ENCODE measurements at regions not wholly inside any gene's neighbourhood (a gene's known extent, or its start where the extent isn't known, plus 50 kb on each side); places are given as distances from the start of the nearest gene placed in this dataset.
A peak's percentile ranks its signal among the peaks of the same experiment; 100 is the strongest.

DNA sequence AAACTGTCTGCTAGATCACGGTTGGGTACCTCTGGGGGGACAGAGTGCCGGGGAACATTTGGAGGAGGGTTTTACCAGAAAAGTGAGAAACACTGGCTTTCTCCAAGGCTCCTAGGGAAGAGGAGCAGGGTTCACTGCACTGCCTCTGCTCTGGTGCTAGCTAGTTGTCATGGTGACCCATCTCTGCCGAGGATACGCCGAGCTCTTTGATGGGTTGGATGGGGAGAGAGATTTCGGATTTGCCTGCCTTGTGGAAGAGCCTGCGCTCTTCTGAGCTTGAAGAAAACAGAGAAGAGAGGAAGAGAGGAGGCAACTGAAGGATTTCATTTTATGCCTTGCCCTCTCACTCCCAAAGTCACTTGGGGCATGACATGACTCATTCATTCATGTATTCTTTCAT, 92.1 kb downstream of the NAV1 start:
- TF ChIP-seq, protein P1, sequence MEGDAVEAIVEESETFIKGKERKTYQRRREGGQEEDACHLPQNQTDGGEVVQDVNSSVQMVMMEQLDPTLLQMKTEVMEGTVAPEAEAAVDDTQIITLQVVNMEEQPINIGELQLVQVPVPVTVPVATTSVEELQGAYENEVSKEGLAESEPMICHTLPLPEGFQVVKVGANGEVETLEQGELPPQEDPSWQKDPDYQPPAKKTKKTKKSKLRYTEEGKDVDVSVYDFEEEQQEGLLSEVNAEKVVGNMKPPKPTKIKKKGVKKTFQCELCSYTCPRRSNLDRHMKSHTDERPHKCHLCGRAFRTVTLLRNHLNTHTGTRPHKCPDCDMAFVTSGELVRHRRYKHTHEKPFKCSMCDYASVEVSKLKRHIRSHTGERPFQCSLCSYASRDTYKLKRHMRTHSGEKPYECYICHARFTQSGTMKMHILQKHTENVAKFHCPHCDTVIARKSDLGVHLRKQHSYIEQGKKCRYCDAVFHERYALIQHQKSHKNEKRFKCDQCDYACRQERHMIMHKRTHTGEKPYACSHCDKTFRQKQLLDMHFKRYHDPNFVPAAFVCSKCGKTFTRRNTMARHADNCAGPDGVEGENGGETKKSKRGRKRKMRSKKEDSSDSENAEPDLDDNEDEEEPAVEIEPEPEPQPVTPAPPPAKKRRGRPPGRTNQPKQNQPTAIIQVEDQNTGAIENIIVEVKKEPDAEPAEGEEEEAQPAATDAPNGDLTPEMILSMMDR (IDR thresholded peaks at IDR 0.05): no peak
- no peak for TF ChIP-seq POLR2AphosphoS5 (IDR thresholded peaks at IDR 0.05)
- no peak for TF ChIP-seq POLR2A (IDR thresholded peaks at IDR 0.05)
- H3K4me1 ChIP-seq: peaks cover 0 to 3% of the 10 kb centered on the region in 2 donors
- intact Hi-C loops (cut with DNase I; ENCODE audit: low total_unique reads): no loop called here
- H3K27ac ChIP-seq: no peak overlapping the region
- no peaks in the 10 kb centered on the region for H3K9me3 ChIP-seq
- H3K4me3 ChIP-seq: no peak overlapping the region
- no peaks in the 10 kb centered on the region for H3K27me3 ChIP-seq
- H3K36me3 ChIP-seq: no peaks in the 10 kb centered on the region
- DNase-seq (ENCODE audit: low spot score in 2 of 2): no peak

DNA sequence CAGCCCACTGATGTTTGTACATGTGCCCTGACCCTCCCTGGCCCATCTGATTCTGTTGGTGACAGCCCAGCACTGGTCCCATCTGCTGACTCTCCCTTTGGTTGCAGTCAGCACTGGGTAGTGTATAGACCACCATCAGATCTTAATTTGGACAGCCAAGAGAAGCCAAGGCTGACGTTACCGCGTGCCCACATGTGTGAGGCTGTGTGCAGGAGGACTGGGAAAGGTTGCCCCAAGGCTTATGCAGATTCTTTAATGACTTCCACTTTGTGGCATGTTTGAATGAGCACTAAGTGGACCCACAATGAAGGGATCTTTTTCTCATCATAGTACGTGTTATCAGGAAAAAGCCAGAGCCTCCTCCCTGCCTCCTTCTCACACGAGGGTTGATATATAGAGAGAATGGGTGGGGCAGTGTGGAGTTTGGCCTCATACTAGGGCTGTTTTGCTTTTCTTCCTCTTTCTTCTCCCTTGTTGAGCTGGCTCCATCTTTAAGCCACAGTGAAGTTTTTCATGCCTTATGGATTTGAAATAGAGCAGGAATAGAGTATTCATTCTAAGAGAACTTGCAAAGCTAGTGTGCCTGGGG, 93.5 kb downstream of the NAV1 start:
- H3K36me3 ChIP-seq: no peaks in the 10 kb centered on the region
- H3K4me3 ChIP-seq: no peak overlapping the region
- H3K4me1 ChIP-seq: peaks cover 0 to 3% of the 10 kb centered on the region in 2 donors
- intact Hi-C loops (cut with DNase I; ENCODE audit: low total_unique reads): no loop called here
- no peak for TF ChIP-seq POLR2AphosphoS5 (IDR thresholded peaks at IDR 0.05)
- TF ChIP-seq, protein P1 (IDR thresholded peaks at IDR 0.05): no peak
- no peak for TF ChIP-seq POLR2A (IDR thresholded peaks at IDR 0.05)
- H3K9me3 ChIP-seq: no peaks in the 10 kb centered on the region
- no peak for DNase-seq (ENCODE audit: low spot score in 2 of 2)
- H3K27me3 ChIP-seq: no peaks in the 10 kb centered on the region
- H3K27ac ChIP-seq: no peak overlapping the region

DNA sequence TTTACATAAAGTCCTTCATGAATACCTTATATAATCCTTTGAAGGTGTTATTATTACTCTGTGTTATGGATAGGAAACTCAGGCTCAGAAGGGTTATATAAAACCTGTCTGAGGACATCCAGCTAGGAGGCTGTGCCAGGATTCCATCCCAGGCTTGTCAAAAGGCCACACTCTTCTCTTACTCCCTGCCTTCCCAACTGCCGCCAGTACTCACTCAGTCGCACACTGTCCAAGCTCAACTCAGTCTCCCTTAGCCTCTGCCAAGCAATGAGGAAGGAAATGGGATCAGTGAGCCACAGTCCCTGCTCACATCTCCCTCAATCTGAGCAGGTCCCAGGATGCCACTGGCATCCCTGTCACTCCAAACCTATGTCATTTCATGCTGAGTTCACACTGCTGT, 94.4 kb downstream of the NAV1 start:
- H3K4me1 ChIP-seq: peaks cover 0 to 3% of the 10 kb centered on the region in 2 donors

DNA sequence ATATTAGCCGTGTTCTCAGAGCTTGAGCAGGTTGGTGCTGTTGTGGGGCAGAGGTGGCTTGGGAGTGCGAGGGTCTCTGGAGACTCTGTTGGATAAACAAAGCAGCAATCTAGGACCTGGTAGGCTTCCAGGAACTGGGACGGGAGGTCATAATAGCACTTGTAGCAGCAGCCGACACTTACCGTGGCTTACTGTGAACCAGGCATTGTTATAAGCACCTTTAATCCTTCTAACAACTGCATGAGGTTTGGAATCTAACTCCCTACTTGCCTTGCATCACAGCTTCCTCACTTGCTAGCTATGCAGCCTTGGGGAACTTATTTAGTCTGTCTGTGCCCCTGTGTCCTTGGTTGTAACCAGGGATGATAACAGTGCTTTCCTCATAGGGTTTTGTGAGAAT, 94.9 kb downstream of the NAV1 start:
- no peak overlapping the region for H3K4me3 ChIP-seq
- H3K27me3 ChIP-seq: no peaks in the 10 kb centered on the region
- peak overlapping the region in 1 of 2 donors; percentile 19 for H3K27ac ChIP-seq
- TF ChIP-seq POLR2AphosphoS5 (IDR thresholded peaks at IDR 0.05) (no peak), POLR2A (IDR thresholded peaks at IDR 0.05) (no peak)
- TF ChIP-seq, protein P1 (IDR thresholded peaks at IDR 0.05): no peak
- DNase-seq (ENCODE audit: low spot score in 2 of 2): no peak
- intact Hi-C loops (cut with DNase I; ENCODE audit: low total_unique reads): no loop called here
- peaks cover 0 to under 1% of the 10 kb centered on the region in 2 donors for H3K4me1 ChIP-seq
- no peaks in the 10 kb centered on the region for H3K36me3 ChIP-seq
- no peaks in the 10 kb centered on the region for H3K9me3 ChIP-seq

More for the DNA sequence above, 94.4 kb downstream of the NAV1 start:
- DNase-seq (ENCODE audit: low spot score in 2 of 2): no peak
- Histone ChIP-seq H3K4me3 (no peak overlapping the region), H3K36me3 (no peaks in the 10 kb centered on the region), H3K27me3 (no peaks in the 10 kb centered on the region), H3K27ac (peak overlapping the region in 1 of 2 donors; percentile 19), H3K9me3 (no peaks in the 10 kb centered on the region)
- intact Hi-C loops (cut with DNase I; ENCODE audit: low total_unique reads): no loop called here
- TF ChIP-seq POLR2AphosphoS5 (IDR thresholded peaks at IDR 0.05) (no peak), POLR2A (IDR thresholded peaks at IDR 0.05) (no peak)
- TF ChIP-seq, protein P1 (IDR thresholded peaks at IDR 0.05): no peak

DNA sequence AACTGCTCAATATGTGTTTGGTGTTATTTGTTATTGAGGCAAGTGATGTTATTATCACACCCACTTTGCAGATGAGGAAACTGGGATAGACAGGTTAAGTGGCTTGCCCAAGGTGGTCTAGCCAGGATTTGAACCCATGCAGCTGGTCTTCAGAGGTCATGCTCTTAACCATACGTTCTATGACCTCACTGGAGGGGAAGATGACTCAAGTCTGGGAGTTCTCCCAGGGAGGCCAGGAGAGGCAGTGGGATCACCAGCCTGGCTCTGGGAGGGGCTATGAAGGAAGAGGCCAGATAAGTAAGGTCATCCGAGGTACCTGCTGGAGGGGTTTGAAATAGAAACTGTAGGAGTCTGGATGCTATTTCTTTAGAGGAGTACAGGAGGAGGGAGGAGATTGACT, 95.3 kb downstream of the NAV1 start:
- Histone ChIP-seq H3K36me3 (no peaks in the 10 kb centered on the region), H3K27me3 (no peaks in the 10 kb centered on the region), H3K27ac (no peak overlapping the region), H3K9me3 (no peaks in the 10 kb centered on the region), H3K4me3 (no peak overlapping the region), H3K4me1 (no peaks in the 10 kb centered on the region)
- no peak for DNase-seq (ENCODE audit: low spot score in 2 of 2)
- intact Hi-C loops (cut with DNase I; ENCODE audit: low total_unique reads): no loop called here
- TF ChIP-seq POLR2AphosphoS5 (IDR thresholded peaks at IDR 0.05) (no peak), POLR2A (IDR thresholded peaks at IDR 0.05) (no peak)
- TF ChIP-seq, protein P1 (IDR thresholded peaks at IDR 0.05): no peak
